NCI-H1930 (cell line): ENCODE measurements at regions not wholly inside any gene's neighbourhood (a gene's known extent, or its start where the extent isn't known, plus 50 kb on each side); places are given as distances from the start of the nearest gene placed in this dataset.
"Not testable (repeated sequence)": the region's sequence is repeated elsewhere in the genome, so short reads cannot be mapped to it uniquely, and the experiment has no call there.

ENCODE experiments used
- DNase-seq, 2 experiments: peaks; one replicate each; lab custom pipeline; 2025; lab: John Stamatoyannopoulos, UW

DNA sequence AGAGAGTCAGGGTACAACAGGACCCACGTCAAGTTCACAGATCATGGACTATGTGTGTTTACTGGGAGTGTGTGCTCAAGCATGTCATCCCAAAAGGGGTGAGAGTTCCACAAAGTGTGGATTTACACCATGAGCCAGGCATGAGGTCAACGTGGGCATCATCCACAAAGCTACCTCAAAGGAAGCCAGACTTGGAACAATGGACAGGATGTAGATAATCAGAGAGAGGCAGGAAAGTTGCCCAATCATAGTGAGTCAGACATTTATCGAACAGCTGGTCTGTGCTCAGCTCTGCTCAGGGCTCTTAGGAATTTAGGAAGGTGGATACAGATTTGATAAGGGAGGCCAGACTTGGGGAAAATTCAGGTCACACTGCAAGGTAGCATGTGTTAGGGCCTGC lies 317.2 kb upstream of the CDYL start:
- DNase-seq: no peak

DNA sequence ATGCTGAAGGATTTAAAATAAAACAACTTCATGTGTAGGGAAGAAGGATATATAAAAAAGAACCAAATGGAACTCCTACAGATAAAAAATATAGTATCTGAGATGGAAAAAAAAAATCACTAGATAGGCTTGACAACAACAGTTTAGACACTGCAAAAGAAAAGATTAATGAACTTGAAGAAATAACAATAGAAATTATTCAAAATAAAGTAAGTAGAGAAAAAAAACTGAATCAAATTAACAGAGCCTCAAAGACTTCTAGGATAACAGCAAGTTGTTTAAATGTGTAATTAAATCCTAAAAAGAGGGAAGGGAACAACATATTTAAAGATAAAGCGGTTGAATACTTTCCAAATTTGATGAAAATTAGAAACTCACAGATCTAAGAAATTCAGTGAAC lies 316.3 kb upstream of the ECI2 start:
- DNase-seq: no peak

GRCh38 chr6:4451081-4451480 lies 315.7 kb upstream of the ECI2 start:
- no peak for DNase-seq

DNA sequence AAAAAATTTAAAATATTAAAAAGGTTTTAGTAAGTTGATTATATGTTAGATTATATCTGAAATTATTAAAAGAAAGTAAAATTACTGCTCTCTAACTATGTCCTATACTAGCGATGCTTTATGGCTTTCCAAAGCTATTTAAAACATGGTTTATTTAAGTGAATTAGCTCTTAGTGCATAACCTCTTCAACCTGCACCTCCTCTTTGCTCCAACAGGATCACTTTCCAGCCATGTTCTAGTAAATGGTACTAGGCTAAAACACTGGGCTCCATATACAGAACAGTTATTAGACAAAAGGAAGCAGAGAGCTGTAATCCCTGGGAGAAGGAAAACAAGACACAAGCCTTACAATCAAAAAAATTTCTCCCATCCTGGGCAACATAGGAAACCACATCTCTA lies 314.9 kb upstream of the ECI2 start:
- no peak for DNase-seq

DNA sequence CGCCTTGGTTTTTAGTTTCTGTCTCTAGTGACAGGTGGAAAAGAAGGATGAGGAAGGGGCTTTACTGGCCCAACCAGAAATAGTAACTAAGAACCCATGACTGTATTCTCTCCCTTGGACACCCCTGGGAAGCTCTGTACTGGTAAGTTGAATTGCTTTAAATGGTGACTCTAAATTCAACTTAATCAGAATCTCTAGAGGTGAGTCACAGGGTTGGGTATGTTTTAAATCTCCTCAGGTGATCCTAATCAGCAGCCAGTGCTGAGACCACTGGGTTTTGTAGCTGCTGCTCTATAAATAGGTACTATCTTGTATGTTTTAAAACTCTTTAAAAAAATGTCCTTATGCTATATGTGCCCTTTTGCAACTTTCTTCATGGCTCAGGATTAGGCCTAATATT lies 314.0 kb upstream of the ECI2 start:
- DNase-seq: no peak

DNA sequence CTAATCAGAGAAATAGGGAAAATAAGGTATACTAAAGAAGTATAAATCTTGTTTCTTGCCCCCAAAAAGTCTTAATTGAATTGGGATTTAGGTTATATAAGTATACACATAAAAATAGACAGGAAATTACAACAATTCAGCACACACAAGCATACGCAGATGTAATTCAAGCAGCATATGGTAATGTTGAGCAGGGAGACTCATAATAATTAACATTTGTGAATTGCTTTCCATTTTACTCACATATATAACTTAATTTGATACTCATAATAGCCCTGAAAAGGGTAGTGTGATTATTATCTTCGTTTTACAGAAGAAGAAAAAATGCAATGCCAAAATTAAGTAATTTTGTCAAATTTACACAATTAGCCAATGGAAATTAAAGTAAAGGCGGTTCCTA lies 313.5 kb upstream of the ECI2 start:
- no peak for DNase-seq

DNA sequence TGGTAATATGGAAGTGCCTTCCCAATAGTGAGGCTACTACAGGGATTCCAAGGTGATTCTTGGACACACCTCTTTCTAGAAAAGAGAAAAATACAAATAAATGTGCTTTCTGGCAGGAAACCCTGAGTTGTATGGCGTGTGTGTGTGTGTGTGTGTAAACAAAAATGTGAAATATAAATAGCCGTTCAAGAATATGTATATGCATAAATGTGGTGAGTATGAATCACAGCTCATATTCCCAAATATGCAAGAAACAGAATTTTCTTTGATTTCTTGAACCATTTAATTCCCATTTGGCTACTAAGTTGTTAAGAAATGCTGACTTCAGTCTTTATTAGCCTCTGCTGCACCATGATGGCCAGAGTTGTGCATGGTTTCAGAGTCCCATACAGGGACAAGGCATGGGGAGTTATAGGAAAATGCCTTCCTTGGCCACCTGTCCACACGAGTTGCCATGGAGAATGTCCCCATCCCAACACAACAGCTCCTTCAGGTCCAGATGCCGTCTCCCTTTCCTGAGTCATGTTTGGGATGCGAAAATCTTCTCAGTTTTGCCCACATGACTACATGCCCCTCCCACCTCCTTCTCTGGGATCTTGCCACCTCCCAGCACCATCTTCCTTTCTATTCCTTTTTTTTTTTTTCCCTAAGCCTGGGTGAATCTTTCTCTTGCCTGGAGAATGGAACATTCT lies 312.4 kb upstream of the ECI2 start:
- no peak for DNase-seq

- no peak for DNase-seq
These were observed 311.6 kb upstream of the ECI2 start for GRCh38 chr6:4446982-4447381.

GRCh38 chr6:4441981-4442434 lies 306.6 kb upstream of the ECI2 start:
- DNase-seq: no peak

- DNase-seq: no peak
These were observed 303.8 kb upstream of the ECI2 start for GRCh38 chr6:4439159-4439558.

GRCh38 chr6:4437342-4437741 lies 302.0 kb upstream of the ECI2 start:
- no peak for DNase-seq

DNA sequence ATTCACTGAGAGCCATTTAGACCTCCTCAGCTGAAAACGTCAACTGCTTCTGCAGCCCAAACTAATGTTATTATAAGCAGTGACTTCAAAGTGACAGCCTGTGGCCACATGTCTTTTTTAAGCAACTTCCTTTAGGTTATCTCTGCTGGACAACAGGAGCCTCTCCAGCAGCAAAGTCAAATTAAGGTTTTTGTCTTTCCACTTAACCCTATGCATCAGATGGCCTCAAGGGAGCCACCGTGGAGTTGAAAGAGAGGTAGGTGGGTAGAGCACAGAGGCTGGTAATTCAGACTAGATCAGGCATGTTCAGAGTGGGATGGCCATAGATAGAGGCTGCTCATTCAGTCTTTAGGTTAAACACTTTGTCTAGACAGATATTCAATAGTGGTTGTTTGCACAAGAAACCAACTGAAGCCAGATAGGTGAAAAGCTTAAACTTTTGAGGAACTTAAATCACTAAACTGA lies 300.6 kb upstream of the ECI2 start:
- no peak for DNase-seq

DNA sequence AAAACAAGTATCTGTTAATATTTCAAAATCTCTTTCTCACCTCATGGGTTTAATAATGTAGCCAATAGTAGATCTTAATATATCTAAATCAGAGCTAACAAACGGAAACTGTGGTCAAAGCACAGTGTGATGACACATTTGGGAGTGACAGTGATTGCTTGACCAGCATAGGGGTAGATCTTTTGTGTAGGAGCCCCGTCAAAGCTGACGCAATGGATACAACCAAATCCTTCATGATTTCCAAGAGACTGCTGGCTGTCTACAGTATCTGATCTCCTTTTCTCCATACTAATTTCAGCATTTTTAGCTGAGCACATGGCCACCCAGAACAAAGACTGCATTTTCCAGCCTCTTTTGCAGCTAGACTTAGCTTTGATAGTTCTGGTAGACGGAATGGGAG lies 299.3 kb upstream of the ECI2 start:
- DNase-seq: no peak

GRCh38 chr6:4433199-4433598 lies 297.8 kb upstream of the ECI2 start:
- no peak for DNase-seq

GRCh38 chr6:4426968-4427367 lies 291.6 kb upstream of the ECI2 start:
- no peak for DNase-seq

GRCh38 chr6:4421837-4422236 lies 286.5 kb upstream of the ECI2 start:
- no peak for DNase-seq

DNA sequence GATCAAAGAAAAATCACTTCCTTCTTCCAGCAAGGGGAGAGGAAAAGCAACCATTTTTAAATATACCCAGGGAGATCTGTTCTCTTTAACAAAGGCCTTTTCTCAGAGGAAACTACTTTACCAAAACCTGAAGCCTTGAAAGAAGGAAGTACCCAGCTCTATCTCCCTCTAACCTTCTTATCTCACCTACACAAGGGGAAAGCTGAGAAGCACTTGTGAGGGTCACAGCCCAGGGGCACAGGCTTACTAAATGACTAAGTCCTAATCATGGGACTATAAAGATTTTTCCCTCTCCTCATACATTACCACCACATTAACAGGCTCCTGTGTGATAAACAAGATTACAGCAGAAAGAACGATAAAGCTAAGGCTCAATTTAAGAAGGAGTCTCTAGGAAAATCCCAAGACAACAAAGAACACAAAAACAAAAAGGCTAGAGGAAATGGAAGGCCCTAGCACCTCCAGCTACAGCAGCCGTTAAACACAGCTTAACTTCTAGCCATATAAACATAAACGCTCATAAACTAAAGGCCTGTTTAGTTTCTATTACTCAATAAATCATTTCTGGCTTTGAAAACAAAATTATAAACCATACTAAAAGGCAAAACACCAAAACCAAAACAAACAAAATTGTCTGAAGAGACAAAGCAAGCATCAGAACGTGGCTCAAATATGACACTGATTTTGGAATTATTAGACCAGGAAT lies 284.9 kb upstream of the ECI2 start:
- no peak for DNase-seq

GRCh38 chr6:4415549-4415948 lies 280.2 kb upstream of the ECI2 start:
- no peak for DNase-seq

- DNase-seq: not testable (repeated sequence)
These were observed 278.7 kb upstream of the ECI2 start for GRCh38 chr6:4414078-4414477.

- DNase-seq: no peak
These were observed 277.7 kb upstream of the ECI2 start for GRCh38 chr6:4413073-4413472.

- no peak for DNase-seq
These were observed 277.1 kb upstream of the ECI2 start for GRCh38 chr6:4412488-4412887.

- DNase-seq: no peak
These were observed 276.7 kb upstream of the ECI2 start for GRCh38 chr6:4412077-4412476.

GRCh38 chr6:4407710-4408109 lies 272.3 kb upstream of the ECI2 start:
- not testable (repeated sequence) for DNase-seq
